ENCODE measurements at regions not wholly inside any gene's neighbourhood (a gene's known extent, or its start where the extent isn't known, plus 50 kb on each side); places are given as distances from the start of the nearest gene placed in this dataset.
"Not testable (repeated sequence)": the region's sequence is repeated elsewhere in the genome, so short reads cannot be mapped to it uniquely, and the experiment has no call there.

- not testable (repeated sequence) for TF ChIP-seq POLR2A, POLR2AphosphoS5 (IDR thresholded peaks at IDR 0.05)
Measured at GRCh38 chr9:102603198-102604195, 391.6 kb upstream of the CYLC2 start.
